HUES6 (cell line): ENCODE measurements at regions not wholly inside any gene's neighbourhood (a gene's known extent, or its start where the extent isn't known, plus 50 kb on each side); places are given as distances from the start of the nearest gene placed in this dataset.
"Not testable (repeated sequence)": the region's sequence is repeated elsewhere in the genome, so short reads cannot be mapped to it uniquely, and the experiment has no call there.

Source experiments
- H3K27ac ChIP-seq: 2 replicates; pipeline ENCODE4 v1.7.0; 2013; ENCODE audit warnings: low read depth, mild to moderate bottlenecking, low read length, inconsistent platforms
- H3K27me3 ChIP-seq: 2 replicates; pipeline ENCODE4 v1.6.1; 2013; ENCODE audit warnings: low read length; ENCODE audit not compliant: control insufficient read depth, insufficient read depth
- H3K36me3 ChIP-seq: 2 replicates; pipeline ENCODE4 v1.6.1; 2013; ENCODE audit warnings: low read length; ENCODE audit not compliant: control insufficient read depth, insufficient read depth
- H3K4me1 ChIP-seq: 2 replicates; pipeline ENCODE4 v1.6.1; 2013; ENCODE audit warnings: low read length; ENCODE audit not compliant: control insufficient read depth, insufficient read depth
- H3K4me3 ChIP-seq: 2 replicates; pipeline ENCODE4 v1.5.1; 2013; ENCODE audit warnings: low read depth, low read length
- H3K9ac ChIP-seq: one replicate; pipeline ENCODE4 v1.6.1; 2013; ENCODE audit warnings: mild to moderate bottlenecking, low read length
- H3K9me3 ChIP-seq: 2 replicates; pipeline ENCODE4 v1.6.1; 2013; ENCODE audit warnings: low read depth, low read length; ENCODE audit not compliant: control insufficient read depth, insufficient read depth

DNA sequence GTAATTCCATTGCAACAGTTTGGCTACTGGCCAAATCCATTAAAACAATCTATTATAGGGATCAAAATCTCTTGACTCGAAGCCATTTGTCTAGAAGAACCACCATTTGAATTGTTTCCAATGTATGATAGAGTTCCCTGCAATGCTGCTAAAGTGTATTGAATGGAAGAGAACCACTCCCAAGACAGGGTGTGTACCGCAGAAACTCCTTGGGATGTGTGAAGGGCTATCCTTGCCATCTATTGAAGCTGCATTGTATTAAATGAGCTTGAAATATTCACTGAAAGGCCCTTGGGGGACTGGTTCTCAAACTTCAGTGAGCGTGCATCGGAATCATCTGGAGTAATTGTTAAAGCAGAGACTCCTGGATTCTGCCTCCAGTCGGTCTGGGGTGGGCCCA lies 260.4 kb upstream of the MEIS1 start:
- no peaks in the 10 kb centered on the region for H3K27me3 ChIP-seq
- H3K9ac ChIP-seq = no peak overlapping the region
- H3K36me3 ChIP-seq = no peaks in the 10 kb centered on the region
- no peak overlapping the region for H3K4me3 ChIP-seq
- no peaks in the 10 kb centered on the region for H3K4me1 ChIP-seq
- no peak overlapping the region for H3K27ac ChIP-seq
- H3K9me3 ChIP-seq = peaks cover 7% of the 10 kb centered on the region

DNA sequence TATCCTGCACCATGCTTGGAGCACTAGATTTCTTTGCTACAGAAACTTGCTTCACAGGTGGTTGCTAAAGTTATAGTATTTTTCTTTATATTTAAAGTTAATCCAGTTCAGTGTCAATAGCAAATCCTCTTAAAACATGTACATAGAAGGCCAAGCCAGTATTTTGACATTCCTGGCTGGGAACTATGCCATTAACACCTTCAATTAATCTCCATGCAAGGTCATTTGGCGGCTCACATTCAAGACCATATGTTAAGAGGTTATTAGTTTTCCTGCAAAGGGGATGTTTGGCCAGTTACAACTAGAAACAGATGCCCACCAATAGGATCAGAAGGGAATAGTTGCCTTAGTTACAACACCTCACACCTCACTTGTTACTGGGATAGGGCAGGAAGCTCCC lies 261.3 kb upstream of the MEIS1 start:
- H3K4me3 ChIP-seq = no peak overlapping the region
- no peak overlapping the region for H3K9ac ChIP-seq
- H3K27ac ChIP-seq = no peak overlapping the region
- H3K36me3 ChIP-seq = no peaks in the 10 kb centered on the region
- peaks cover 7% of the 10 kb centered on the region for H3K9me3 ChIP-seq
- H3K27me3 ChIP-seq = no peaks in the 10 kb centered on the region
- H3K4me1 ChIP-seq = no peaks in the 10 kb centered on the region

DNA sequence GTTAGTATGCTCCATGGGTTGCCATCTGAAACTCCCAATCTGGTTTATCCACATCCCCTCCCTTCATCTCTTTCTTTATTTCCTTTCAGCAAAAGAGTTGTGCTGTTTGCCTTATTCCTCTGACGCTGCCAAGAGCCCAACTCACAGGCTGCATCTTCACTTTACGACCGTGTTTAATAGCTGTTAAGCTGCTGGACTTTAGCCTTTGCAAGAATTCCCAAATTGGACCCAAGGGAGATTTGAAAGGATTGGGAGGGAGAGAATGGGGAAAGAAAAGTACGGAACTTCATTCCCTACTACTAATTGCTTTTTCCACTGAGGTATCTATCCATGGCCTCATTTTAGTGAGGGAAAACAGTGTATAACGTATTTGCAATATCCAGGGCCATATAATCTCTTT lies 263.4 kb upstream of the MEIS1 start:
- no peaks in the 10 kb centered on the region for H3K36me3 ChIP-seq
- H3K27ac ChIP-seq = no peak overlapping the region
- H3K27me3 ChIP-seq = no peaks in the 10 kb centered on the region
- no peak overlapping the region for H3K4me3 ChIP-seq
- H3K4me1 ChIP-seq = no peaks in the 10 kb centered on the region
- H3K9ac ChIP-seq = no peak overlapping the region
- H3K9me3 ChIP-seq = no peaks in the 10 kb centered on the region

DNA sequence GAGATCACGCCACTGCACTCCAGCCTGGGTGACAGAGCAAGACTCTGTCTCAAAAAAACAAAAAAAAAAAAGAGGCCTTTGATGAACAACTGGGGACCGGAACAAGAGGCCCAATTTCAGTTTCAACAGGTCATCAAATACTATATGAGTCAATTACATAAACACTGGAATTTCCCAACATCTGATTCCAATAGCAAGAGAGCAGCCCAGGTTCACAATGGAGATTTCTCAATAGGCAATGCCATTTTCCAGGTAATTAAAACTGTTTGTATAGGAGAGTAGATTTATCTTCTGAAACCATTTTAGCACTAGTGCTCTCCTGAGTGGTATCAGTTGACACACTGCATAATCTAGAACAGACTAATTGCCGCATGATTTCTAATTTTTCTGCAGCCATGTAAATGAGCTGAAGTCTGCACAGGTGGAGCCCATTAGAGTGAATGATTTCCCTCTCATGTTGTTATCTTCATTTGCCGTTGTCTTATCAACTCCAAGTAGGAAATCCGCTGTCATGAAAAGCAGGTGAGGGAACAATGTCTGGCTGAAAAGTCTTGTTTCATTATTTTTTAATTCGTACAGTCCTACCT lies 264.1 kb upstream of the MEIS1 start:
- Histone ChIP-seq H3K27me3 (no peaks in the 10 kb centered on the region), H3K4me3 (no peak overlapping the region), H3K36me3 (no peaks in the 10 kb centered on the region), H3K9me3 (no peaks in the 10 kb centered on the region), H3K4me1 (no peaks in the 10 kb centered on the region), H3K9ac (no peak overlapping the region), H3K27ac (no peak overlapping the region)

DNA sequence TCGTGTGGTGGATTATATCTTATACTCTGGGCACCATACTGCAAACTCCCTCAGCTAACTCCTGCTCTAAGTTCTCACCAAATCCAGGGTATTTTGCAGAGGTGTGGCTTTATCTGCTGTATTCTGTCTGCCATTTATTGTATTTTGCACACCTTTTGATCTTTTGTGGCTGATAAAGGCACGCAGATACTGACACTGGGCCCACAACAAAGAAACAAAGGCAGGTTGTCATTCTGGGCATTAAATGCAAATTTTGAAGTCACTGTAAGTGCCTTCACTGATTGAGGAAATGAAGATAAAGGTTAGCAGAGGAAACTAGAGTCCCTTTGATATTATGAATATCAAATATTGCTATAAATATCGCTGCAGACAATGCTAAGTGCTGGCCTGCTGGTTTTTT lies 265.8 kb upstream of the MEIS1 start:
- no peaks in the 10 kb centered on the region for H3K9me3 ChIP-seq
- H3K4me1 ChIP-seq = no peaks in the 10 kb centered on the region
- H3K27ac ChIP-seq = no peak overlapping the region
- no peak overlapping the region for H3K9ac ChIP-seq
- H3K27me3 ChIP-seq = no peaks in the 10 kb centered on the region
- H3K36me3 ChIP-seq = no peaks in the 10 kb centered on the region
- H3K4me3 ChIP-seq = no peak overlapping the region

DNA sequence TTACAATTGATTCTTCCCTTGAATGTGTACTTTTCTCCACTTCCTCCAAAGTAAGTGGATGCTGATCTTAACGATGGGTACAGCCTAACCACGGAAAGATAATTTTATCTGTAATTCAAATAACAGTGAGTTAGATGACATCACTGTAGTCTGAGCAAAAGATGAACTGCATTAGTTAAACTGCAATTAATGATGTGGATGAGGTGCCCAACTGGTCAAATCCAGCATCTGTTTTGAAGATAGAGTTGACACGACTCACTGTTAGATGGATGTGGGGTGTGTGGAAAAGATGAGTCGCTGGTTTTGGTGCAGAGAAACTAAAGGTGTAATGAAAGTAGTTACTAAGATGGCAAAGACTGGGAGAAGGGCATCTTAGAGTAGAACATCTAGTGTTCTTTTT lies 270.5 kb upstream of the MEIS1 start:
- Histone ChIP-seq H3K9me3 (no peaks in the 10 kb centered on the region; the same call in 1 of the 2 replicates), H3K27ac (no peak overlapping the region)

DNA sequence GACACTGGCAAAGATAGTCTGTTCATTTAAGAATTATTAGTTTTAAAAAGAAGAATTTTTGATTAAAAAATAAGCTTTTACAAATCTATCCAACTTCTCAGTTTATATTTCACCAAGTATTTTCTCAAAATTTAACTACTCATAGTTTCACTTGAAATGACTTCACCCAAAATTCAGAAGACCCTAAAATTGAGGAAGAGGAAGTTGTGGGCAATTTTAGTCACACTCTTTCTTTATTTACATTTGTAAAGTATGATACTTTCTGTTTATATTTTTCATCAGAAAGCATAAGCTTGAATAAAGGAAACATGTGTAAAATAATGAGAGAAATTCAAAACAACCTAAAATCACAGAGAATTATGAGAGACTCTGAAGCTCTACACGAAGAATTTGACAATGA lies 278.8 kb upstream of the MEIS1 start:
- peaks cover 19% of the 10 kb centered on the region for H3K9me3 ChIP-seq
- H3K27ac ChIP-seq = no peak overlapping the region
- H3K4me1 ChIP-seq = no peaks in the 10 kb centered on the region
- H3K27me3 ChIP-seq = no peaks in the 10 kb centered on the region
- no peaks in the 10 kb centered on the region for H3K36me3 ChIP-seq
- H3K9ac ChIP-seq = no peak overlapping the region
- H3K4me3 ChIP-seq = no peak overlapping the region

More for the DNA sequence above, 270.5 kb upstream of the MEIS1 start:
- Histone ChIP-seq H3K9ac (no peak overlapping the region), H3K27me3 (no peaks in the 10 kb centered on the region), H3K36me3 (no peaks in the 10 kb centered on the region), H3K4me3 (no peak overlapping the region), H3K4me1 (no peaks in the 10 kb centered on the region)

DNA sequence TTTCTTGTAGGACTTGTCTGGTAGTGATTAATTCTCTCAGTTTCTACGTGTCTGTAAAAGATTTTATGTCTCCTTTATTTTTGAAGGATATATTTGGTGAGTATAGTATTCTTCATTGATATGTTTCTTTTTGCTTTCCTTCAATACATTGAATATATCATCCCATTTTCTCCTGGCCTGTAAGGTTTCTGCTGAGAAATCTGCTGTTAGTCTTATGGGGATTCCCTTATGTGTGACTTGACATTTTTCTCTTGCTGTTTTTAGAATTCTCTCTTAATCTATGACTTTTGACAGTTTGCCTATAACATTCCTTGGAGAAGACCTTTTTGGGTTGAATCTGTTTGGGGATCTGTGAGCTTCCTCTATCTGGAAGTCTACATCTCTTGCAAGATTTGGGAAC lies 281.0 kb upstream of the MEIS1 start:
- Histone ChIP-seq H3K27me3 (no peaks in the 10 kb centered on the region), H3K27ac (no peak overlapping the region), H3K4me1 (no peaks in the 10 kb centered on the region), H3K9me3 (peaks cover 29% of the 10 kb centered on the region), H3K9ac (no peak overlapping the region), H3K4me3 (no peak overlapping the region), H3K36me3 (no peaks in the 10 kb centered on the region)

DNA sequence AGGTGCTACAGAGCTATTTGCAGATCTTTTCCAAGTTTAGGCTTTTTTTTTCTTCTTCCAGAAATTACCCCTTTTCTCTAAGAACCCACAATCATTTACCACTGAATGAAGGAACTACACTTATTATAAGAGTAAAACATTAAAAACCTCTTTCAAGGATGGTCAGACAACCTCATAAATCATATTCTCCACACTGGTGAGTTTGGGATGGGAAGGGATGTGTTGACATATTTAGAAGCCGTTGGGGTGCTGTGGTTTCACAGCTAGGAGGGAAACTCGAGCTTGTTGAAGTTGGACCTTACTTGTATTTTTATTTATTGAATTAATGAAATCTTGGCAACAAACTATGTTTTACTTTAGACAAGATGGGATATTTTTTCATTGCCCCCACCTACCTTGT lies 289.4 kb upstream of the MEIS1 start:
- H3K9ac ChIP-seq = no peak overlapping the region
- H3K9me3 ChIP-seq = peaks cover 26% of the 10 kb centered on the region

DNA sequence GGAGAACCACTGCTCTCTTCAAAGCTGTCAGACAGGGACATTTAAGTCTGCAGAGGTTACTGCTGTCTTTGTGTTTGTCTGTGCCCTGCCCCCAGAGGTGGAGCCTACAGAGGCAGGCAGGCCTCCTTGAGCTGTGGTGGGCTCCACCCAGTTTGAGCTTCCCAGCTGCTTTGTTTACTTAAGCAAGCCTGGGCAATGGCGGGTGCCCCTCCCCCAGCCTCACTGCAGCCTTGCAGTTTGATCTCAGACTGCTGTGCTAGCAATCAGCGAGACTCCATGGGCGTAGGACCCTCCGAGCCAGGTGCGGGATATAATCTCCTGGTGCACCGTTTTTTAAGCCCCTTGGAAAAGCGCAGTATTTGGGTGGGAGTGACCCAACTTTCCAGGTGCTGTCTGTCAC lies 290.6 kb upstream of the MEIS1 start:
- not testable (repeated sequence) for H3K4me3 ChIP-seq, H3K4me1 ChIP-seq, H3K9ac ChIP-seq

More for the DNA sequence above, 289.4 kb upstream of the MEIS1 start:
- Histone ChIP-seq H3K36me3 (no peaks in the 10 kb centered on the region), H3K27ac (no peak overlapping the region), H3K27me3 (no peaks in the 10 kb centered on the region), H3K4me3 (no peak overlapping the region), H3K4me1 (no peaks in the 10 kb centered on the region)

DNA sequence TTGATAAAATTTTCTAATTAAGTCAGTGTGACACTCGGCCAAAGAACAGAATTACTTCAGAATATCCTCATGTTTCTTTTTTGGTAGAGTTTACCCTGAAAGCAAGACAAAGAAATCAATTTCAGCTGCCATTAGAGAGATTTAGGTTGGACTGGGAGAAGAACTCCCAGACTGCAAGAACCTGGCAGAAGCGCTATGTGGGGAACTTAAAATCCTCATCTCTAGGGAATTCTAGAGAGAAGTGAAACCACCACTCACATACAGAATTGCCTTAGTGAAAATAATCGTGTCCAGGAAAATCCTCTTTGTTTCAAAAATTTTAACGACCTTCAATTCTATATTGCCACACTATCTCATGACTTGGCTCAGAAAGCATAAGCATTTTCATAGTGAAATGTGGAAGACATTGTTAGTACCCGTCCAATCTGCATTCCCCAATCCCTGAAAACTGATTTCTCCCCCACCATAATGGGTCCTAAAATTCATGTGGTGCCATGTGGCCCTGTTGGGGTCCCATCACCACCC lies 297.3 kb upstream of the MEIS1 start:
- H3K4me3 ChIP-seq = no peak overlapping the region
- no peak overlapping the region for H3K27ac ChIP-seq
- H3K4me1 ChIP-seq = peaks cover 17% of the 10 kb centered on the region
- H3K9ac ChIP-seq = no peak overlapping the region
- H3K9me3 ChIP-seq = no peaks in the 10 kb centered on the region
- H3K36me3 ChIP-seq = no peaks in the 10 kb centered on the region
- H3K27me3 ChIP-seq = no peaks in the 10 kb centered on the region

More for the DNA sequence above, 290.6 kb upstream of the MEIS1 start:
- H3K27me3 ChIP-seq, H3K27ac ChIP-seq, H3K36me3 ChIP-seq: not testable (repeated sequence)
- peaks cover 18% of the 10 kb centered on the region for H3K9me3 ChIP-seq
